HG03045 (cell line): ENCODE measurements at regions not wholly inside any gene's neighbourhood (a gene's known extent, or its start where the extent isn't known, plus 50 kb on each side); places are given as distances from the start of the nearest gene placed in this dataset.

ENCODE experiments used
- ATAC-seq: cut with Tn5 transposase; IDR thresholded peaks from one replicate; pipeline ENCODE4 v1.9.1; 2021; ENCODE audit warnings: mild to moderate bottlenecking, moderate library complexity; ENCODE audit not compliant: unreplicated experiment

- ATAC-seq = no peak
These were observed 783.6 kb upstream of the TSPY4 start for GRCh38 chrY:8553614-8554013.

- no peak for ATAC-seq
These were observed 775.9 kb upstream of the TSPY4 start for GRCh38 chrY:8561385-8561784.

- no peak for ATAC-seq
These were observed 774.7 kb upstream of the TSPY4 start for GRCh38 chrY:8562456-8563090.

GRCh38 chrY:8564421-8564820 lies 772.8 kb upstream of the TSPY4 start:
- ATAC-seq = no peak

- ATAC-seq = no peak
These were observed 771.1 kb upstream of the TSPY4 start for GRCh38 chrY:8566198-8566597.

GRCh38 chrY:8570384-8570783 lies 766.9 kb upstream of the TSPY4 start:
- ATAC-seq = no peak

GRCh38 chrY:8572916-8573315 lies 764.3 kb upstream of the TSPY4 start:
- no peak for ATAC-seq

- no peak for ATAC-seq
These were observed 754.9 kb upstream of the TSPY4 start for GRCh38 chrY:8582277-8582850.

GRCh38 chrY:8583191-8583590 lies 754.1 kb upstream of the TSPY4 start:
- ATAC-seq = no peak

GRCh38 chrY:8590641-8591040 lies 746.6 kb upstream of the TSPY4 start:
- ATAC-seq = no peak

- ATAC-seq = no peak
These were observed 745.3 kb upstream of the TSPY4 start for GRCh38 chrY:8591821-8592516.

GRCh38 chrY:8594657-8595056 lies 742.6 kb upstream of the TSPY4 start:
- no peak for ATAC-seq

- no peak for ATAC-seq
These were observed 738.1 kb upstream of the TSPY4 start for GRCh38 chrY:8599141-8599540.

GRCh38 chrY:8610620-8611019 lies 726.6 kb upstream of the TSPY4 start:
- no peak for ATAC-seq

GRCh38 chrY:8611815-8612214 lies 725.4 kb upstream of the TSPY4 start:
- no peak for ATAC-seq

- ATAC-seq = no peak
These were observed 719.0 kb upstream of the TSPY4 start for GRCh38 chrY:8618302-8618701.

- no peak for ATAC-seq
These were observed 715.1 kb upstream of the TSPY4 start for GRCh38 chrY:8622156-8622555.

- no peak for ATAC-seq
These were observed 714.4 kb upstream of the TSPY4 start for GRCh38 chrY:8622856-8623255.

- no peak for ATAC-seq
These were observed 707.6 kb upstream of the TSPY4 start for GRCh38 chrY:8629636-8630035.

GRCh38 chrY:8638111-8638510 lies 699.2 kb upstream of the TSPY4 start:
- ATAC-seq = no peak

- no peak for ATAC-seq
These were observed 692.3 kb upstream of the TSPY4 start for GRCh38 chrY:8644926-8645325.

GRCh38 chrY:8652445-8652844 lies 684.8 kb upstream of the TSPY4 start:
- no peak for ATAC-seq
